ENCODE measurements at regions not wholly inside any gene's neighbourhood (a gene's known extent, or its start where the extent isn't known, plus 50 kb on each side); places are given as distances from the start of the nearest gene placed in this dataset.

- TF ChIP-seq CTCF (IDR thresholded peaks at IDR 0.05; ENCODE audit: insufficient read depth, missing control alignments), result no peak
- FAIRE-seq (no peak), DNase-seq (ENCODE audit: insufficient read length, low spot score) (no peak)
Measured at GRCh38 chr20:58579069-58579818, 64.0 kb upstream of the APCDD1L start.

DNA sequence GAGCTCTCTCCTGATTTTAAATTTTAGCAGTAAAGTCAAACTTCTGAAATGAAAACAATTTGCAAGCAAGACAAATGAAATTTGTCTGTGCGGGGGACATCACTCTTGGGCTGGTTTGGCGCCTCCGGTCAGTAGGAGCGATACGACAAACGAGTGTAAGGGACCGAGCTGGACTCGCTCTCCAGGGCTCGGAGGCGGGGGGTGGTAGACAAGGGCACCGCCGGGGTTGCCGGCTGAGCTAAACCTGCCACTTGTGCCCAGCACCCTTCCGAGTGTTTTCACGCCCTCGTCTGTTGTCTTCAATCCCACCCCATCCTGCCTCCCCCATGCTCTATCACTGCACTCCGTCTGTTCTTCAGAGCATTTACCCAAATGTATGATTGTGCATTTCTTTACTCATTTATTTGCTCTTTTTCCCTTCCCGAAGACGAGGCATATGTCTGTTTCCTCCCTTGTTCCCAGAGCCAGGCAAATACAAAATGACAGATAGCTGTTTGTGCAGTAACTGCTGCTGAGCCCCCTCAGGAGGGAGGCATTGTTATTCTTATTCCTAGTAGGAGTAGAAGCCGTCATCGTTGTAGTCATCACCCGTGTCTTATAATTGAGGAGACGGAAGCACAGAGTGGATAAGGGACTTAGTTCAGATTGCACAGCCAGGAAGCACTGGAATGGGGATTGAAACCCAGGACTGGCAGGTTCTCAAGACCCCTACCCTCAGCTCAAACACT lies 62.8 kb upstream of the APCDD1L start:
- TF ChIP-seq CTCF (IDR thresholded peaks at IDR 0.05; ENCODE audit: insufficient read depth, missing control alignments), result no peak
- DNase-seq (ENCODE audit: insufficient read length, low spot score) (no peak), FAIRE-seq (no peak)

GRCh38 chr20:58577139-58577806 lies 62.1 kb upstream of the APCDD1L start:
- TF ChIP-seq CTCF (IDR thresholded peaks at IDR 0.05; ENCODE audit: insufficient read depth, missing control alignments), result no peak
- FAIRE-seq (no peak), DNase-seq (ENCODE audit: insufficient read length, low spot score) (no peak)

GRCh38 chr20:58576603-58576970 lies 61.4 kb upstream of the APCDD1L start:
- DNase-seq (ENCODE audit: insufficient read length, low spot score), result no peak
- FAIRE-seq, result no peak
- TF ChIP-seq CTCF (IDR thresholded peaks at IDR 0.05; ENCODE audit: insufficient read depth, missing control alignments), result no peak

DNA sequence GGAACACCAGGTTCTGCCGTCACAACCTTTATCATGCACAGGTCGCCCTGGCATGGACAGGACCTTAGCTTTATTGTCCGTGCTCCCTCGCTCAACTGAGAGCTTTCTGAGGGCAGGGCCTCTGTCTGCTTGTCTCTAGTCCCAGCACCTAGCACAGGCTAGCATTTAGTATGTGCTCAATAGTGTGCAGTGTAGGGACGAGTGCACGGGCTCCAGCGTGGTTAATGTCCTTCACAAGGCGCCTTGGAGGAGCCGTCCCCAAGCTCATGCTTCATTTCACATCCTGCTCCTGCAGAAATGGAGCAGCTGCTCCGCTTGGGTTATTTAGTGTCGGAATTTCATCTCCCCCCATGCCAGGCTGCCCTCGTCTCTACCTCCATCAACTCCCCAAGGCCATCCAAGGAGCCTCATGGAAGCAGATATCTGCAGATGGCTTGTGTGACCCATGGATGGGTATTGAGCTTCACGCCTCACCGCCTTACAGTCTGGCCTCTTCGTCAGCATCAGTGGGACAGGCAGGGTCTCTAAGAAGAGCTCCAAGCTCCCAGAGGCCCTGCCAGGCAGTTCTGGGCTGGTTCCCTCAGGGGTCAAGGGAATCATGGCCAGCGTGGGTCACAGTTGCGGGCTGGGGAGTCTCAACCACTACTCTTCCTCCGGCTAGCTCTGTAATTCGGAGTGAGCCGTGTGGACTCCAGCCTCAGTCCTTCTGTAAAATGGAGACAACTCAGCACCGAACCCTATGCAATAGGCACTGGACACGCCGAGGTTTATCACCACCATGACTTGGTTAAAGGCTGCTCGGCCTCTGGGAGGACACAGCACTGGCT lies 60.8 kb upstream of the APCDD1L start:
- no peak for TF ChIP-seq CTCF (IDR thresholded peaks at IDR 0.05; ENCODE audit: insufficient read depth, missing control alignments)
- FAIRE-seq, result no peak
- no peak for DNase-seq (ENCODE audit: insufficient read length, low spot score)

DNA sequence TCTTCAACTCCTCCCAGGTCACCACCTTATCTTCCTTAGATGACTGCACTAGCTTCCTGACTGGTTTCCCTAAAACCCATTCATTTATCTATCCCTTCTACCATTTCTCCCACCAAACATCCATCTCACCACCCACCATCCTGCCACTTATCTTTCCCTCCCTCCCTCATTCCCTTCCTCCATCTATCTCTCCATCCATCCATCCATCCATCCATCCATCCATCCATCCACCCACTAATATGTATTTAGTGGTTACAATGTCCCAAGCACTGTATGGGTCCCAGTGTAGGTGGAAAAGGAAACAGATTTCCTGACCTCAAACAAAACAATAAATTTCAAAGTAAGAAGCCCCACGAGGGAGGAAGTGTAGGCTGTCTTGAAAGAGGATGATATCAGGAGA lies 59.3 kb upstream of the APCDD1L start:
- DNase-seq (ENCODE audit: insufficient read length, low spot score), result no peak
- FAIRE-seq, result no peak
- no peak for TF ChIP-seq CTCF (IDR thresholded peaks at IDR 0.05; ENCODE audit: insufficient read depth, missing control alignments)
